Lower leg skin (tissue), 4 donors: ENCODE measurements at regions not wholly inside any gene's neighbourhood (a gene's known extent, or its start where the extent isn't known, plus 50 kb on each side); places are given as distances from the start of the nearest gene placed in this dataset.
"Not testable (repeated sequence)": the region's sequence is repeated elsewhere in the genome, so short reads cannot be mapped to it uniquely, and the experiment has no call there.

Experiments
- DNase-seq, 2 donors: peaks; one replicate each; pipeline ENCODE4 v3.0.0-alpha.2; 2019; ENCODE audit warnings: low spot score in 2 of 2
- H3K4me3 ChIP-seq: fragments of 200-600 bp; sonication (generic); 2 replicates; pipeline ENCODE4 v1.5.1; 2017; ENCODE audit warnings: mild to moderate bottlenecking, low read depth; ENCODE audit not compliant: poor library complexity, severe bottlenecking
- CTCF ChIP-seq, 3 donors: fragments of 450-650 bp; IDR thresholded peaks; one replicate each; pipeline ENCODE4 v1.5.1; 2016; ENCODE audit warnings: antibody characterized with exemption in 3 of 3, mild to moderate bottlenecking in 3 of 3, moderate library complexity in 2 of 3
- POLR2A ChIP-seq, 2 donors: fragments of 450-650 bp; IDR thresholded peaks; one replicate each; pipeline ENCODE4 v1.6.1; 2016 to 2017; ENCODE audit warnings: antibody characterized with exemption in 2 of 2, mild to moderate bottlenecking in 1 of 2, moderate library complexity in 1 of 2
- WGBS, 2 donors: methylation state at CpG; one replicate each; pipeline ENCODE4 v1.1.5; 2018; 5-methylcytosine and 5-hydroxymethylcytosine counted together
- intact Hi-C: fragments of 100-400 bp; cut with DNase I; formaldehyde crosslinking; loops from one replicate; pipeline ENCODE4 v1.15.0; 2023; ENCODE audit warnings: low total_unique reads

- TF ChIP-seq CTCF (IDR thresholded peaks at IDR 0.05): no peak
- TF ChIP-seq POLR2A (IDR thresholded peaks at IDR 0.05): no peak
- WGBS, 2 donors: 91% methylated on average over 2 of the region's 2 CpGs
- intact Hi-C loops: no loop called here
- no peak overlapping the region for H3K4me3 ChIP-seq
- no peak for DNase-seq
These were observed 801.9 kb downstream of the ANKRD7 start for GRCh38 chr7:119026391-119026790.

- 40 to 49% methylated on average over 1 of the region's 1 CpG for WGBS, 2 donors
- intact Hi-C loops: no loop called here
These were observed 804.2 kb downstream of the ANKRD7 start for GRCh38 chr7:119028736-119029135.

GRCh38 chr7:119032136-119032535 lies 807.6 kb downstream of the ANKRD7 start:
- DNase-seq, intact Hi-C loops, H3K4me3 ChIP-seq: not testable (repeated sequence)
- WGBS, 2 donors: 87 to 91% methylated on average over 4 of the region's 4 CpGs

More at GRCh38 chr7:119028736-119029135, 804.2 kb downstream of the ANKRD7 start:
- no peak for DNase-seq
- H3K4me3 ChIP-seq: no peak overlapping the region
- TF ChIP-seq CTCF (IDR thresholded peaks at IDR 0.05): no peak
- no peak for TF ChIP-seq POLR2A (IDR thresholded peaks at IDR 0.05)

GRCh38 chr7:119033641-119034040 lies 809.1 kb downstream of the ANKRD7 start:
- intact Hi-C loops: no loop called here
- 56 to 66% methylated on average over 3 of the region's 3 CpGs for WGBS, 2 donors

GRCh38 chr7:119037941-119038340 lies 813.4 kb downstream of the ANKRD7 start:
- WGBS, 2 donors: 37 to 57% methylated on average over 2 of the region's 2 CpGs
- H3K4me3 ChIP-seq: no peak overlapping the region
- no peak for TF ChIP-seq POLR2A (IDR thresholded peaks at IDR 0.05)
- no peak for TF ChIP-seq CTCF (IDR thresholded peaks at IDR 0.05)
- intact Hi-C loops: no loop called here
- no peak for DNase-seq

More at GRCh38 chr7:119033641-119034040, 809.1 kb downstream of the ANKRD7 start:
- no peak for DNase-seq
- TF ChIP-seq CTCF (IDR thresholded peaks at IDR 0.05) (no peak), POLR2A (IDR thresholded peaks at IDR 0.05) (no peak)
- no peak overlapping the region for H3K4me3 ChIP-seq

- WGBS, 2 donors: 90 to 92% methylated on average over 1 of the region's 1 CpG
- intact Hi-C loops: no loop called here
- no peak overlapping the region for H3K4me3 ChIP-seq
These were observed 821.6 kb downstream of the ANKRD7 start for GRCh38 chr7:119046068-119046467.

More at GRCh38 chr7:119046068-119046467, 821.6 kb downstream of the ANKRD7 start:
- DNase-seq: no peak
- TF ChIP-seq CTCF (IDR thresholded peaks at IDR 0.05): no peak
- no peak for TF ChIP-seq POLR2A (IDR thresholded peaks at IDR 0.05)
